Glutamatergic neuron (in vitro differentiated cells): ENCODE measurements at regions not wholly inside any gene's neighbourhood (a gene's known extent, or its start where the extent isn't known, plus 50 kb on each side); places are given as distances from the start of the nearest gene placed in this dataset.

Experiments used
- DNase-seq: peaks from one replicate; pipeline ENCODE4 v3.0.0; 2022
- H3K27ac Mint-ChIP-seq: one replicate; pipeline ENCODE4 v1.8.0; 2020; ENCODE audit warnings: mild to moderate bottlenecking, mixed read lengths, inconsistent platforms; ENCODE audit not compliant: unreplicated experiment
- H3K27me3 Mint-ChIP-seq: one replicate; pipeline ENCODE4 v1.8.0; 2020; ENCODE audit warnings: mild to moderate bottlenecking, moderate library complexity, mixed read lengths, inconsistent platforms; ENCODE audit not compliant: unreplicated experiment
- H3K36me3 Mint-ChIP-seq: one replicate; pipeline ENCODE4 v1.8.0; 2020; ENCODE audit warnings: mild to moderate bottlenecking, mixed read lengths, inconsistent platforms; ENCODE audit not compliant: unreplicated experiment
- H3K4me1 Mint-ChIP-seq: one replicate; pipeline ENCODE4 v1.8.0; 2020; ENCODE audit warnings: mild to moderate bottlenecking, low read depth, mixed read lengths, inconsistent platforms; ENCODE audit not compliant: unreplicated experiment
- H3K4me3 Mint-ChIP-seq: one replicate; pipeline ENCODE4 v1.8.0; 2020; ENCODE audit warnings: mild to moderate bottlenecking, mixed read lengths, inconsistent platforms; ENCODE audit not compliant: unreplicated experiment
- H3K9me3 Mint-ChIP-seq: one replicate; pipeline ENCODE4 v1.8.0; 2020; ENCODE audit warnings: mild to moderate bottlenecking, moderate library complexity, mixed read lengths, inconsistent platforms; ENCODE audit not compliant: unreplicated experiment
- TF ChIP-seq, protein P1 (sequence below): fragments of 200-600 bp; sonication (generic); IDR thresholded peaks from one replicate; pipeline ENCODE4 v1.5.0; 2021; ENCODE audit not compliant: partially characterized antibody, unreplicated experiment

DNA sequence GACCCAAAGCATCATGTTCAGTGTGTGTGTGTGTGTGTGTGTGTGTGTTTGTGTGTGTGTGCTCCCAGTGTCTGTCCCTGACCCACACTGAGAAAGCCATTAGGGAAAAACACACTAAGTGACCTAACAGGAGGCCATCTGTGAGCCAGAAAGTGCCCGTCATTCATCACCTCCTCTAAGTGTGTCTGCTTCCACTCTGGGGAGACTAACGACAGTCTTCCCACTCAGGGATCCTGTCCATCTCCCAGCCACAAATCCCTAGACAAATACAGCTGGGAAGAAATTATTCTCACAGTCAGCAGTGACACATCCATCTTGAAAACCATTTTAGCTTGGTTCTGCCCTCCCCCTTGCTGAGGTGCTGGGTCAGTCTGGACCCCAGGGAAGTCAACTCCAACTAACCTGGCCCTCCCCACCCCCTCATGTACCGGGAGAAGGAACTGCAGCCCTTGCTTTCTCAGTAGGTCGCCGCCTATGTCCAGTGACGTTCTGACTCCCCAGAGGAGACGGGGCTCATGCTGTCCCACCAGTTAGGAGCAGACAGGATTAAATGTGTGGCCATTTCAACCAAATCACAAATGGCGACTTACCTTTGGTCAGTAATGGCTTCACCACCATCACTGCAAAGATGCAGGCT lies 296.5 kb upstream of the ZNF32 start:
- no peak for DNase-seq
- H3K4me3 Mint-ChIP-seq, result no peak overlapping the region
- H3K36me3 Mint-ChIP-seq, result no peaks in the 10 kb centered on the region
- peaks cover 32% of the 10 kb centered on the region for H3K4me1 Mint-ChIP-seq
- peak overlapping the region; percentile 10 for H3K27ac Mint-ChIP-seq
- TF ChIP-seq, protein P1, sequence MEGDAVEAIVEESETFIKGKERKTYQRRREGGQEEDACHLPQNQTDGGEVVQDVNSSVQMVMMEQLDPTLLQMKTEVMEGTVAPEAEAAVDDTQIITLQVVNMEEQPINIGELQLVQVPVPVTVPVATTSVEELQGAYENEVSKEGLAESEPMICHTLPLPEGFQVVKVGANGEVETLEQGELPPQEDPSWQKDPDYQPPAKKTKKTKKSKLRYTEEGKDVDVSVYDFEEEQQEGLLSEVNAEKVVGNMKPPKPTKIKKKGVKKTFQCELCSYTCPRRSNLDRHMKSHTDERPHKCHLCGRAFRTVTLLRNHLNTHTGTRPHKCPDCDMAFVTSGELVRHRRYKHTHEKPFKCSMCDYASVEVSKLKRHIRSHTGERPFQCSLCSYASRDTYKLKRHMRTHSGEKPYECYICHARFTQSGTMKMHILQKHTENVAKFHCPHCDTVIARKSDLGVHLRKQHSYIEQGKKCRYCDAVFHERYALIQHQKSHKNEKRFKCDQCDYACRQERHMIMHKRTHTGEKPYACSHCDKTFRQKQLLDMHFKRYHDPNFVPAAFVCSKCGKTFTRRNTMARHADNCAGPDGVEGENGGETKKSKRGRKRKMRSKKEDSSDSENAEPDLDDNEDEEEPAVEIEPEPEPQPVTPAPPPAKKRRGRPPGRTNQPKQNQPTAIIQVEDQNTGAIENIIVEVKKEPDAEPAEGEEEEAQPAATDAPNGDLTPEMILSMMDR, result no peak
- peaks cover 7% of the 10 kb centered on the region for H3K9me3 Mint-ChIP-seq
- H3K27me3 Mint-ChIP-seq, result peaks cover 2% of the 10 kb centered on the region

DNA sequence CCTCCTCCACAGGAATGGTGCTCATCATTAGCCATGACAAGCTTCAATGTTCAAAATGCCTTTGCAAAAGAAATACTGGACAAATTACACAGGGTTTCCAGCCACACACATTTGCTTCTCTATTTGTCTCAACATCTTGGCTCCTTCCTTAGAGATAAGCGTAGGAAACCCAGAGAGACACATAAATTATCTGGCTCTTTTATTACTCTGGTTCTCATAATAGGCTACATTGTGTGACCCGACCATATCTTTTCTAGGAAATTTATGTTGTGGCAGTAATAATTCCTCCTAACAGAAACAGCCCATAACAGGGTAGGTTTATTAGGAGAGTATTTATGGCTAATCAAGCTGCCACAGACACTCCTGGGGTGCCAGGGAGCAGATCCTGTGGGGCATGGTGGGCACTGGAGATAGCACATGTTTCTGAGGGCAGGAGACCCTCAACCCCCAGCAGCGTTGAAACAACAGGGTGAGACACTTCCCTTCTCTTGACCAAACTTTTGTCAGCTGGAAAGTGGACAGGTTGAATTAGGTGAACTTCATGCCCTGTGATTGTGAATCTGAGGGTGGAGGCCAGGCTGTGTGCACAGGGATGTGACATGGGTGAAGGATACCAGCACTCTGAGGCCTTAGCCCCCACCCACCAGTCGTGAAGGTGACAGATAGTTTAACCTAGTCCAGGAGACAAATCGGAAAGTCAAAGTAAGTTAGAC lies 295.9 kb upstream of the ZNF32 start:
- H3K4me3 Mint-ChIP-seq, result no peak overlapping the region
- H3K27me3 Mint-ChIP-seq, result peaks cover 8% of the 10 kb centered on the region
- TF ChIP-seq, protein P1, result no peak
- peaks cover 39% of the 10 kb centered on the region for H3K4me1 Mint-ChIP-seq
- peaks cover 13% of the 10 kb centered on the region for H3K9me3 Mint-ChIP-seq
- H3K27ac Mint-ChIP-seq, result no peak overlapping the region
- H3K36me3 Mint-ChIP-seq, result no peaks in the 10 kb centered on the region
- DNase-seq, result no peak

DNA sequence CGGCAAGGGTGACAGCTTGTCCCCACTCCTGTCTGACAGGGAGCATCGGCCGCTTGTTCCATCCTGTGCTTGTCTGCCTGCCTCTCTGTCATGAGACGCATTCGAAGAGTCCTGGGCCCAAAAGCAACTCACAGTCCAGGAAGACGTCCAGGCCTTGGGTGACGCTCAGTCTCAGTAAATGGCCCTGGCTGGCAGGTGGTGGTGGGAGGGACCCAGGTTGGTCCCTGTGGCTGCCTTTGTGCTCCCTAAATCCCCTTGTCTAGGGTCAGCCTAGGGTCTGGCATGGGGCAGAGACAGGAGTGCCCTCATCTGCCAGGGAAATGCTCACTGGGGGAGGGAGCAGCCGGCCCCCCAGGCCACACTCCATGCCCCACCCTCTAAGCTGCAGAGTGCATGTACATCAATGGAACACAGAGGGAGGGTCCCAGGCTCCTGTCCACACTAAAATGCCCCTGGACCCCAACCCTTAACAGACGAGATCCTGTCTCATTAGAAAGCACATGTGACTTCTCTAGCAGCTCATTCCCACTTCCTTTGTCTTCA lies 295.2 kb upstream of the ZNF32 start:
- Mint-ChIP-seq H3K9me3 (peaks cover 16% of the 10 kb centered on the region), H3K4me1 (peaks cover 44% of the 10 kb centered on the region), H3K4me3 (no peak overlapping the region), H3K36me3 (no peaks in the 10 kb centered on the region), H3K27me3 (peaks cover 9% of the 10 kb centered on the region), H3K27ac (no peak overlapping the region)
- DNase-seq, result no peak
- TF ChIP-seq, protein P1, result no peak

DNA sequence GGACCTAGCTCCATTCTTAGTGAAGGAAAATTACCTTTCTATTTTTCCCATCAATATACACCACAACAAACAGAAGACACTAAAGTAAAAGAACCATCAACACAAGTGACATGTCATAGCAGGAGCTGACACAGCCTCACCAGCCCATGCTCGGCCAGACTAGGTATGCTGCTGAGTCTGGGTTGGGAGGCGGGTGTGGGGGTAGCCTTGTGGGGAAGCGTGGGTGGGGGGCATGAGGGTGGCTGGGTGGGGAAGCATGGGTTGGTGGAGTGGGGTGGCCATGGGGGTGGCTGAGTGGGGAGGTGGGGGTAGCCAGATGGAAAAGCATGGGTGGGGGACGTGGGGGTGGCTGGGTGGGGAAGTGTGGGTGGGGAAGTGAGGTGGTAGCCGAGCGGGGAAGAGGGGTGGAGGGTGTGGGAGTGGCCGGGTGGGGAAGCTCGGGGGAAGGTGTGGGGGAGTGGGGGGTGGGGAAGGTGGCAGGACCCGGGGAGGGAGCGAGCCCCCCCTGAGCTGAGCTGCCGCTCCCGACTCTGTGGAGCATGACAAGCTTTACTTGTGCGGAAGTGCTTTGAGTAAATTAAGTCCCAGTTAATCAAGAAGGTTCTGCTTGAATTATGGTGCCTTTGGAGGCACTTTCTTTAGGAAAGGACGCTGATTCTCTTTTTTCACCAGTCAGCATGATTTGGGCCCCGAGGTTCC lies 294.6 kb upstream of the ZNF32 start:
- DNase-seq, result no peak
- H3K9me3 Mint-ChIP-seq, result peaks cover 16% of the 10 kb centered on the region
- H3K27ac Mint-ChIP-seq, result no peak overlapping the region
- H3K4me3 Mint-ChIP-seq, result no peak overlapping the region
- peaks cover 45% of the 10 kb centered on the region for H3K4me1 Mint-ChIP-seq
- TF ChIP-seq, protein P1, result no peak
- H3K27me3 Mint-ChIP-seq, result peaks cover 9% of the 10 kb centered on the region
- no peaks in the 10 kb centered on the region for H3K36me3 Mint-ChIP-seq
